H1 (cell line): ENCODE measurements at regions not wholly inside any gene's neighbourhood (a gene's known extent, or its start where the extent isn't known, plus 50 kb on each side); places are given as distances from the start of the nearest gene placed in this dataset.

Source experiments
- CTCF ChIA-PET: fragments of 300-600 bp; sonication (Branson Sonifier 250); formaldehyde crosslinking; loops from one replicate; lab custom pipeline; 2021; ENCODE audit not compliant: partially characterized antibody; lab: Charles Lee
- POLR2A ChIA-PET: fragments of 300-600 bp; sonication (Branson Sonifier 250); formaldehyde crosslinking; loops from one replicate; lab custom pipeline; 2021; ENCODE audit warnings: inconsistent platforms; ENCODE audit not compliant: partially characterized antibody; lab: Charles Lee
- DNase-seq, 2 experiments: peaks; one replicate each; pipeline versions ENCODE4 v3.0.0 to v3.0.0-alpha.2; 2010 to 2022; ENCODE audit warnings: low spot score in 2 of 2, low read depth in 1 of 2, mixed read lengths in 1 of 2
- FAIRE-seq: peaks from 2 replicates; lab custom pipeline; 2011; peaks lifted over from hg19 to GRCh38; lab: Jason Lieb, UNC
- H2AFZ ChIP-seq: 2 replicates; pipeline ENCODE4 v1.8.1; 2012; ENCODE audit warnings: low read length, inconsistent platforms
- H2AK5ac ChIP-seq: 2 replicates; pipeline ENCODE4 v1.6.1; 2013; ENCODE audit warnings: low read depth, low read length
- H2BK120ac ChIP-seq: replicated peaks from 2 replicates; pipeline ENCODE3; 2013; ENCODE audit warnings: low read depth, low read length, inconsistent platforms
- H2BK12ac ChIP-seq: 2 replicates; pipeline ENCODE4 v1.6.1; 2013; ENCODE audit warnings: low read depth, low read length
- H2BK15ac ChIP-seq: 2 replicates; pipeline ENCODE4 v1.6.1; 2013; ENCODE audit warnings: low read length
- H2BK20ac ChIP-seq: 2 replicates; pipeline ENCODE4 v1.6.1; 2013; ENCODE audit warnings: low read length
- H2BK5ac ChIP-seq: 2 replicates; pipeline ENCODE4 v1.6.1; 2013; ENCODE audit warnings: low read depth, low read length
- H3K14ac ChIP-seq: 2 replicates; pipeline ENCODE4 v1.6.1; 2013; ENCODE audit warnings: inconsistent platforms; ENCODE audit not compliant: insufficient read length
- H3K18ac ChIP-seq: 2 replicates; pipeline ENCODE4 v1.6.1; 2013; ENCODE audit warnings: low read length; ENCODE audit errors: extremely low read depth
- H3K23ac ChIP-seq: 2 replicates; pipeline ENCODE4 v1.6.1; 2013; ENCODE audit warnings: inconsistent platforms; ENCODE audit not compliant: insufficient read length
- H3K23me2 ChIP-seq: 2 replicates; pipeline ENCODE4 v1.6.1; 2013; ENCODE audit warnings: low read depth, low read length
- H3K27ac ChIP-seq: 2 replicates; pipeline ENCODE4 v1.6.1; 2011; ENCODE audit warnings: low read depth, low read length, inconsistent platforms
- H3K27me3 ChIP-seq, 4 experiments: replicated peaks in 1 of 4; 1 replicate in 1 of 4; 2 replicates in 3 of 4; pipeline versions ENCODE4 v1.6.1 to v1.8.1; 2011 to 2013; ENCODE audit warnings: low read length in 3 of 4, mild to moderate bottlenecking in 3 of 4, inconsistent platforms in 2 of 4, mixed read lengths in 2 of 4, moderate library complexity in 1 of 4; ENCODE audit not compliant: control insufficient read depth in 3 of 4, insufficient read depth in 3 of 4; ENCODE audit errors: extremely low read depth in 1 of 4
- H3K36me3 ChIP-seq, 4 experiments: 2 replicates each; pipeline versions ENCODE4 v1.6.1 to v1.8.1; 2011 to 2013; ENCODE audit warnings: mild to moderate bottlenecking in 4 of 4, low read length in 3 of 4, moderate library complexity in 2 of 4, control low read depth in 1 of 4, inconsistent platforms in 1 of 4; ENCODE audit not compliant: insufficient read depth in 4 of 4, control insufficient read depth in 2 of 4
- H3K4ac ChIP-seq: replicated peaks from 2 replicates; pipeline ENCODE3; 2013; ENCODE audit warnings: low read length, low read depth, mixed read lengths, inconsistent platforms; ENCODE audit not compliant: insufficient read length
- H3K4me1 ChIP-seq, 4 experiments: replicated peaks in 1 of 4; 1 replicate in 1 of 4; 2 replicates in 3 of 4; pipeline versions ENCODE4 v1.6.1 to v1.8.1; 2011 to 2013; ENCODE audit warnings: low read length in 3 of 4, inconsistent platforms in 2 of 4, mixed read lengths in 1 of 4; ENCODE audit not compliant: insufficient read depth in 4 of 4, control insufficient read depth in 3 of 4
- H3K4me2 ChIP-seq, 2 experiments: 2 replicates each; pipeline versions ENCODE4 v1.6.1 to v1.8.1; 2011 to 2013; ENCODE audit warnings: low read depth in 2 of 2, low read length in 2 of 2, control low read depth in 1 of 2, inconsistent platforms in 1 of 2, mild to moderate bottlenecking in 1 of 2; ENCODE audit not compliant: insufficient read depth in 1 of 2
- H3K4me3 ChIP-seq, 4 experiments: fragments of 200-600, 300-600 bp in 1 of 4; sonication (generic), shearing (Covaris generic), sonication (Bioruptor Twin) in 1 of 4; 2 replicates each; pipeline versions ENCODE4 v1.5.1 to v1.8.1; 2011 to 2016; ENCODE audit warnings: low read length in 4 of 4, low read depth in 3 of 4, control low read depth in 2 of 4, inconsistent platforms in 2 of 4, mild to moderate bottlenecking in 2 of 4, mixed read lengths in 1 of 4, moderate library complexity in 1 of 4; ENCODE audit not compliant: insufficient read depth in 2 of 4; ENCODE audit errors: extremely low read depth in 1 of 4
- H3K56ac ChIP-seq: replicated peaks from 2 replicates; pipeline ENCODE3; 2013; ENCODE audit warnings: low read depth, mild to moderate bottlenecking, mixed read lengths, low read length, inconsistent platforms; ENCODE audit not compliant: insufficient read length
- H3K79me1 ChIP-seq: 2 replicates; pipeline ENCODE4 v1.6.1; 2013; ENCODE audit warnings: low read depth, low read length, control low read depth
- H3K79me2 ChIP-seq, 2 experiments: 2 replicates each; pipeline versions ENCODE4 v1.6.1 to v1.8.1; 2012 to 2013; ENCODE audit warnings: low read length in 2 of 2, mild to moderate bottlenecking in 2 of 2, inconsistent platforms in 1 of 2; ENCODE audit not compliant: insufficient read depth in 2 of 2, control insufficient read depth in 1 of 2
- H3K9ac ChIP-seq, 4 experiments: replicated peaks in 1 of 4; 1 replicate in 1 of 4; 2 replicates in 3 of 4; pipeline versions ENCODE4 v1.6.1 to v1.8.1; 2011 to 2013; ENCODE audit warnings: low read depth in 3 of 4, low read length in 3 of 4, control low read depth in 2 of 4, mild to moderate bottlenecking in 2 of 4, moderate library complexity in 2 of 4, inconsistent platforms in 1 of 4; ENCODE audit errors: extremely low read depth in 1 of 4
- H3K9me3 ChIP-seq, 2 experiments: 2 replicates each; pipeline versions ENCODE4 v1.6.1 to v1.8.1; 2012 to 2013; ENCODE audit warnings: mild to moderate bottlenecking in 2 of 2, moderate library complexity in 2 of 2, control low read depth in 1 of 2, inconsistent platforms in 1 of 2, low read depth in 1 of 2, low read length in 1 of 2, mixed read lengths in 1 of 2; ENCODE audit not compliant: insufficient read depth in 2 of 2
- H4K20me1 ChIP-seq, 2 experiments: replicated peaks in 1 of 2; 2 replicates each; pipeline versions ENCODE3 to v1.8.1; 2011 to 2013; ENCODE audit warnings: inconsistent platforms in 2 of 2, low read length in 2 of 2, mild to moderate bottlenecking in 1 of 2; ENCODE audit not compliant: insufficient read depth in 2 of 2, control insufficient read depth in 1 of 2
- H4K5ac ChIP-seq: 2 replicates; pipeline ENCODE4 v1.6.1; 2013; ENCODE audit warnings: low read length, low read depth, mixed read lengths, inconsistent platforms; ENCODE audit not compliant: insufficient read length
- H4K8ac ChIP-seq: 2 replicates; pipeline ENCODE4 v1.8.0; 2013; ENCODE audit warnings: mild to moderate bottlenecking, moderate library complexity, low read length, inconsistent platforms; ENCODE audit not compliant: insufficient read depth; ENCODE audit errors: extremely low read depth
- H4K91ac ChIP-seq: replicated peaks from 2 replicates; pipeline ENCODE3; 2013; ENCODE audit warnings: low read length, mixed read lengths, inconsistent platforms; ENCODE audit not compliant: insufficient read length
- ATF2 ChIP-seq: IDR thresholded peaks from 2 replicates; pipeline ENCODE4 v1.6.1; 2012; ENCODE audit warnings: low read length, inconsistent platforms
- BRCA1 ChIP-seq: IDR thresholded peaks from 2 replicates; pipeline ENCODE4 v1.6.1; 2012; ENCODE audit warnings: low read depth, low read length, improper control_type of control experiment
- E2F6 ChIP-seq: IDR thresholded peaks from 2 replicates; pipeline ENCODE4 v1.6.1; 2012; ENCODE audit warnings: inconsistent platforms
- NANOG ChIP-seq: IDR thresholded peaks from 2 replicates; pipeline ENCODE4 v1.6.1; 2011; ENCODE audit warnings: low read length, low read depth, mild to moderate bottlenecking, inconsistent platforms; ENCODE audit not compliant: insufficient read depth, poor library complexity, severe bottlenecking
- NRF1 ChIP-seq: IDR thresholded peaks from 2 replicates; pipeline ENCODE4 v1.6.1; 2011; ENCODE audit warnings: mild to moderate bottlenecking, low read depth, low read length, improper control_type of control experiment
- POLR2AphosphoS5 ChIP-seq: IDR thresholded peaks from 2 replicates; pipeline ENCODE4 v1.6.1; 2011; ENCODE audit warnings: low read depth, low read length
- RFX5 ChIP-seq: IDR thresholded peaks from 2 replicates; pipeline ENCODE4 v1.6.1; 2011; ENCODE audit warnings: low read depth, low read length, improper control_type of control experiment, borderline replicate concordance
- RNF2 ChIP-seq: fragments of 200-900, 300-1000 bp; sonication (generic); IDR thresholded peaks from 2 replicates; pipeline ENCODE4 v1.7.1; 2016; ENCODE audit warnings: borderline replicate concordance, low read depth, mild to moderate bottlenecking, antibody characterized with exemption, low read length; ENCODE audit not compliant: poor library complexity, severe bottlenecking; ENCODE audit errors: missing control alignments
- SIN3A ChIP-seq, 2 experiments: IDR thresholded peaks in 1 of 2; conservative IDR thresholded peaks in 1 of 2; 2 replicates each; pipeline ENCODE4 v1.6.1; 2011 to 2012; ENCODE audit warnings: low read length in 2 of 2, improper control_type of control experiment in 1 of 2, low read depth in 1 of 2, mild to moderate bottlenecking in 1 of 2
- SUZ12 ChIP-seq: fragments of 200-600 bp; sonication (generic); IDR thresholded peaks from 2 replicates; pipeline ENCODE4 v1.6.1; 2012; ENCODE audit warnings: mild to moderate bottlenecking, inconsistent platforms, low read length, moderate library complexity, mixed read lengths
- WGBS, 2 experiments: shearing (Covaris generic) in 1 of 2; methylation state at CpG; one replicate each; pipeline versions ENCODE4 v1.1.6 to v1.1.7; 2013 to 2015; ENCODE audit warnings: low lambda C conversion rate in 2 of 2, mixed read lengths in 2 of 2, inconsistent platforms in 1 of 2, low coverage in 1 of 2, missing lambda C conversion rate in 1 of 2; ENCODE audit not compliant: insufficient replicate concordance in 2 of 2, insufficient coverage in 1 of 2, insufficient read length in 1 of 2; ENCODE audit errors: extremely low coverage in 1 of 2, missing lambda C conversion rate in 1 of 2; 5-methylcytosine and 5-hydroxymethylcytosine counted together

DNA sequence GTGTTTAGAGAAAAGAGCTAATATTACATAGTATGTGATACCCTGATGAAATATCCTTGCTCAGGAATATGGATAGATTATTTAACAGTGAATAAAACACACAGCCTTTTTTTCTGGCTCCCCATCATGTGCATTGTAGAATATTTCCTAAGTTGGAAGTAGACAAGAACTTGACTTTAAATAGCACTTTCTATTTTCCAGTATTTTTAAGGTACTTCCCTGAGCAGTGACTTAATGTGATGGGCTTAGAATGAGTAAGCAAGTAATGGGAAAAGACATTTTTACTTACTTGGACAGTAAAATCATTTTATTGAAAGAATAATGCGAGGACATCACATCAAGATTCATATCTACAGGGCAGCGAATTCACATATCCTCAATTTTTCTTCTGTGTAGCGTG is 176.7 kb upstream of the SLC8A1 start:
- H2BK120ac ChIP-seq, result no peak overlapping the region
- no peaks in the 10 kb centered on the region for H4K20me1 ChIP-seq
- no peak overlapping the region for H3K18ac ChIP-seq
- no peak overlapping the region for H3K4me3 ChIP-seq
- no peak overlapping the region for H4K91ac ChIP-seq
- H3K9me3 ChIP-seq, result no peaks in the 10 kb centered on the region
- WGBS, 2 experiments, result 78% methylated on average over 3 of the region's 3 CpGs; no CpG with 5 or more reads in 1 of the 2 experiments
- no peak for DNase-seq
- no peak overlapping the region for H2AFZ ChIP-seq
- H3K4ac ChIP-seq, result no peak overlapping the region
- H3K23me2 ChIP-seq, result no peaks in the 10 kb centered on the region
- no peak overlapping the region for H4K8ac ChIP-seq
- FAIRE-seq, result no peak
- H2AK5ac ChIP-seq, result no peak overlapping the region
- no peak overlapping the region for H3K14ac ChIP-seq
- no peak overlapping the region for H2BK20ac ChIP-seq
- H3K79me1 ChIP-seq, result no peaks in the 10 kb centered on the region
- H3K4me1 ChIP-seq, result no peaks in the 10 kb centered on the region
- no peak overlapping the region for H3K9ac ChIP-seq
- H2BK5ac ChIP-seq, result no peak overlapping the region
- H3K27ac ChIP-seq, result no peak overlapping the region
- ChIA-PET CTCF (interaction anchor here (1.3 kb wide), 1 partner anchor 14 kb away, joined by 3 read pairs; no protein-coding TSS in a partner anchor), POLR2A (no interaction called here)
- H3K4me2 ChIP-seq, result no peak overlapping the region
- no peaks in the 10 kb centered on the region for H3K79me2 ChIP-seq
- H3K27me3 ChIP-seq, result no peaks in the 10 kb centered on the region
- no peak overlapping the region for H4K5ac ChIP-seq
- no peak overlapping the region for H2BK15ac ChIP-seq
- no peak overlapping the region for H3K23ac ChIP-seq
- H3K36me3 ChIP-seq, result no peaks in the 10 kb centered on the region
- no peak overlapping the region for H3K56ac ChIP-seq
- H2BK12ac ChIP-seq, result no peak overlapping the region
- TF ChIP-seq NRF1, result no peak
- TF ChIP-seq ATF2, result no peak
- no peak for TF ChIP-seq BRCA1
- TF ChIP-seq SIN3A (conservative IDR thresholded peaks at IDR 0.05 in 1 of 2, IDR thresholded peaks at IDR 0.05 in 1 of 2; ENCODE audit: low read depth in 1 of 2, low read length in 2 of 2), result no peak
- TF ChIP-seq NANOG, result no peak
- TF ChIP-seq E2F6, result no peak
- no peak for TF ChIP-seq RFX5
- TF ChIP-seq RNF2, result no peak
- TF ChIP-seq SUZ12, result no peak
- TF ChIP-seq POLR2AphosphoS5, result no peak
